ENCODE measurements at regions not wholly inside any gene's neighbourhood (a gene's known extent, or its start where the extent isn't known, plus 50 kb on each side); places are given as distances from the start of the nearest gene placed in this dataset.
A peak's percentile ranks its signal among the peaks of the same experiment; 100 is the strongest.

GRCh38 chr13:81721400-81721799 lies 1380.5 kb upstream of the SPRY2 start:
- H2AFZ ChIP-seq = no peak overlapping the region
- DNase-seq (ENCODE audit: low spot score) = no peak
- no peaks in the 10 kb centered on the region for H3K36me3 ChIP-seq (replicated peaks; ENCODE audit: insufficient read depth, low read depth)

GRCh38 chr13:81714513-81714912 lies 1373.6 kb upstream of the SPRY2 start:
- H3K9me2 ChIP-seq (replicated peaks; ENCODE audit: insufficient read depth) = no peaks in the 10 kb centered on the region
- H3K79me2 ChIP-seq = no peaks in the 10 kb centered on the region
- no peak overlapping the region for H2AFZ ChIP-seq
- H4K20me1 ChIP-seq (ENCODE audit: insufficient read depth, poor library complexity, severe bottlenecking) = no peaks in the 10 kb centered on the region
- H3K4me3 ChIP-seq = no peak overlapping the region
- no peaks in the 10 kb centered on the region for H3K9me3 ChIP-seq (ENCODE audit: low read depth)
- H3K27ac ChIP-seq = no peak overlapping the region
- H3K4me1 ChIP-seq (ENCODE audit: insufficient read depth) = no peaks in the 10 kb centered on the region
- DNase-seq (ENCODE audit: low spot score) = no peak
- H3K36me3 ChIP-seq (replicated peaks; ENCODE audit: insufficient read depth, low read depth) = no peaks in the 10 kb centered on the region
- TF ChIP-seq EZH2 (IDR thresholded peaks at IDR 0.05; ENCODE audit: borderline replicate concordance) (no peak), CTCF (IDR thresholded peaks at IDR 0.05; ENCODE audit: poor library complexity) (peak; percentile 12)
- WGBS (ENCODE audit: low lambda C conversion rate, missing lambda C conversion rate) = 87% methylated on average over 3 of the region's 3 CpGs
- H3K4me2 ChIP-seq = no peak overlapping the region
- H3K27me3 ChIP-seq = no peaks in the 10 kb centered on the region

More at GRCh38 chr13:81721400-81721799, 1380.5 kb upstream of the SPRY2 start:
- H3K9me2 ChIP-seq (replicated peaks; ENCODE audit: insufficient read depth) = no peaks in the 10 kb centered on the region
- no peaks in the 10 kb centered on the region for H4K20me1 ChIP-seq (ENCODE audit: insufficient read depth, poor library complexity, severe bottlenecking)
- no peaks in the 10 kb centered on the region for H3K79me2 ChIP-seq
- TF ChIP-seq EZH2 (IDR thresholded peaks at IDR 0.05; ENCODE audit: borderline replicate concordance) (no peak), CTCF (IDR thresholded peaks at IDR 0.05; ENCODE audit: poor library complexity) (no peak), EZH2phosphoT487 (IDR thresholded peaks at IDR 0.05; ENCODE audit: low read depth, severe bottlenecking, unreplicated experiment) (no peak)
- no peaks in the 10 kb centered on the region for H3K4me1 ChIP-seq (ENCODE audit: insufficient read depth)
- no peak overlapping the region for H3K4me3 ChIP-seq
- H3K27ac ChIP-seq = no peak overlapping the region
- no peak overlapping the region for H3K4me2 ChIP-seq
- no peaks in the 10 kb centered on the region for H3K27me3 ChIP-seq
- no peaks in the 10 kb centered on the region for H3K9me3 ChIP-seq (ENCODE audit: low read depth)

- Histone ChIP-seq H3K36me3 (replicated peaks; ENCODE audit: insufficient read depth, low read depth) (no peaks in the 10 kb centered on the region), H3K9me2 (replicated peaks; ENCODE audit: insufficient read depth) (no peaks in the 10 kb centered on the region), H3K4me1 (ENCODE audit: insufficient read depth) (no peaks in the 10 kb centered on the region), H3K9me3 (ENCODE audit: low read depth) (no peaks in the 10 kb centered on the region), H2AFZ (no peak overlapping the region), H3K27me3 (no peaks in the 10 kb centered on the region), H3K79me2 (no peaks in the 10 kb centered on the region), H3K4me2 (no peak overlapping the region), H3K4me3 (no peak overlapping the region), H4K20me1 (ENCODE audit: insufficient read depth, poor library complexity, severe bottlenecking) (no peaks in the 10 kb centered on the region), H3K27ac (no peak overlapping the region)
- no peak for DNase-seq (ENCODE audit: low spot score)
- TF ChIP-seq CTCF (IDR thresholded peaks at IDR 0.05; ENCODE audit: poor library complexity) (no peak), EZH2 (IDR thresholded peaks at IDR 0.05; ENCODE audit: borderline replicate concordance) (no peak), EZH2phosphoT487 (IDR thresholded peaks at IDR 0.05; ENCODE audit: low read depth, severe bottlenecking, unreplicated experiment) (no peak)
- 93% methylated on average over 2 of the region's 2 CpGs for WGBS (ENCODE audit: low lambda C conversion rate, missing lambda C conversion rate)
Measured at GRCh38 chr13:81713201-81713600, 1372.3 kb upstream of the SPRY2 start.

- no peaks in the 10 kb centered on the region for H3K27me3 ChIP-seq
- H3K9me2 ChIP-seq (replicated peaks; ENCODE audit: insufficient read depth) = no peaks in the 10 kb centered on the region
- no peaks in the 10 kb centered on the region for H3K36me3 ChIP-seq (replicated peaks; ENCODE audit: insufficient read depth, low read depth)
- H2AFZ ChIP-seq = no peak overlapping the region
- H3K4me1 ChIP-seq (ENCODE audit: insufficient read depth) = no peaks in the 10 kb centered on the region
- no peak for DNase-seq (ENCODE audit: low spot score)
- no peak for TF ChIP-seq EZH2 (IDR thresholded peaks at IDR 0.05; ENCODE audit: borderline replicate concordance)
- H3K79me2 ChIP-seq = no peaks in the 10 kb centered on the region
- H3K4me2 ChIP-seq = no peak overlapping the region
- WGBS (ENCODE audit: low lambda C conversion rate, missing lambda C conversion rate) = 94% methylated on average over 4 of the region's 4 CpGs
- H4K20me1 ChIP-seq (ENCODE audit: insufficient read depth, poor library complexity, severe bottlenecking) = no peaks in the 10 kb centered on the region
- H3K27ac ChIP-seq = no peak overlapping the region
- H3K4me3 ChIP-seq = no peak overlapping the region
- no peaks in the 10 kb centered on the region for H3K9me3 ChIP-seq (ENCODE audit: low read depth)
Measured at GRCh38 chr13:81697826-81698225, 1356.9 kb upstream of the SPRY2 start.

All from hepatocyte (in vitro differentiated cells).